ENCODE measurements at regions not wholly inside any gene's neighbourhood (a gene's known extent, or its start where the extent isn't known, plus 50 kb on each side); places are given as distances from the start of the nearest gene placed in this dataset.

DNA sequence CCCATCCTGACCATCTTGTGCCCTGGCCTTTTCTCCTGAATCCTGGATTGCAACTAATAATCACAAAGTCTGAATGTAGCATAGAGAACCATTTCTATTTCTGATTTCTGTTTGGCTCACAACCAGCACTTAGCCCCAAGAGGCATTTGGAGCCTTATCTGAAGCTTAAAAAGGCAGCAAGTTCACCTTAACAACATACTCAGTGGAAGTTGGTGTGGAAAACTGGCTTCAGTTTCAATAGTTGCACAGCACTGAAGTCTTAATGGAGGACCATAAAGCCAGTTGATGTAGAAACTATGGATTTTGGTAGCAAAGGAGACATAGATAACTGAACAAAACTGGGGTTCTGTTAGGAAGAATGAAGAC is 574.1 kb downstream of the PSAT1 start:
- no peaks in the 10 kb centered on the region for H3F3A ChIP-seq (ENCODE audit: insufficient read depth, low read length)
- H3K27ac ChIP-seq (ENCODE audit: low read length): no peak overlapping the region
- H3K36me3 ChIP-seq (replicated peaks; ENCODE audit: insufficient read depth, low read length): no peaks in the 10 kb centered on the region
- DNase-seq: no peak
- H3K4me1 ChIP-seq (ENCODE audit: low read length): no peaks in the 10 kb centered on the region
- no peaks in the 10 kb centered on the region for H3K79me2 ChIP-seq (ENCODE audit: low read length)
- no peak overlapping the region for H3K4me3 ChIP-seq (ENCODE audit: low read length)
- H3K9me2 ChIP-seq (replicated peaks; ENCODE audit: insufficient read depth, low read length): no peaks in the 10 kb centered on the region
- no peak overlapping the region for H3K9ac ChIP-seq (ENCODE audit: low read length)
- H2AFZ ChIP-seq (ENCODE audit: low read length): no peak overlapping the region
- H3K27me3 ChIP-seq (replicated peaks; ENCODE audit: insufficient read depth, low read length): no peaks in the 10 kb centered on the region
- no peaks in the 10 kb centered on the region for H3K9me3 ChIP-seq (replicated peaks; ENCODE audit: insufficient read depth, low read length)
- no peak for TF ChIP-seq EZH2phosphoT487 (IDR thresholded peaks at IDR 0.05; ENCODE audit: low read length)
- H4K20me1 ChIP-seq (ENCODE audit: insufficient read depth, low read length): no peaks in the 10 kb centered on the region
- H3K4me2 ChIP-seq (ENCODE audit: low read depth, low read length): no peak overlapping the region

DNA sequence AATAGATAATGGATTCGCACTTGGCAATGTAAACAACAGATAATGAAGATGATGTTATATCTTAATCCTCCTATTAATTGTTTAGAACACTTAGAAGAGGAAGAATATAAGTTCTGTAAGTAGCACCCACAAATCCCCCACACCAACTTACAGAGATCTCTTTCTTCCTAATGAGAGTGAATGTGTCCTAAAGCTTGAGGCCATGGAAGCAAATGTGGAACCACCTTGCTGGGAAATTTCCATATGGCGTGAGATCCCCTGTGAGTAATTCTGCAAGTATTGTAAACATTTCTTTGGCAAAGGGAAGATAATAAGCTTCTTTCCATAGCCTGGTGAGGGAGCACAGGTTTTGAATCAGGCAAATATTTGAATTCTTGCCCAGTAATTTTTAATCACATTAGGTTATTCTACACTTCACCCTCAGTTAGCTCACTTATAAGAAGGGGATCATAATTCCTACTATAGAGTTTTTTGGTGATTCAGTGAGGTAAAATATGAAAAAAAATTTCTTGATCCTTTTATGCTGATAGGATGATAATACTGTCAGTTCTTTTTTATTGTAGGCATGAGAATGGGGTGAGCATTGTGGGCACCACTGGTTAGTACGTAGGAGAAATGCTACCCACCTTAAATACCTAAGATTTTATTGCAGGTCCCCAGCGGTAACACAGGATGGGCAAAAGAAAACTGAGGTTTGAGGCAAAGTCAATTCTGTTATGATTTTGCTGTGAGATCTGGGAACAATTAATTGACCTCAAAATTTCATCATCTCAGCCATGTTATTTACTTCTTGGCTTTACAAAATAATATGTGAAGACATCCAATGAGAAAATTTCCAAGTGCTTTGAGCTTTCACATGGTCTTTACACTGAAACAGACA is 574.8 kb downstream of the PSAT1 start:
- H3K4me3 ChIP-seq (ENCODE audit: low read length): no peak overlapping the region
- H2AFZ ChIP-seq (ENCODE audit: low read length): no peak overlapping the region
- TF ChIP-seq, protein P1, sequence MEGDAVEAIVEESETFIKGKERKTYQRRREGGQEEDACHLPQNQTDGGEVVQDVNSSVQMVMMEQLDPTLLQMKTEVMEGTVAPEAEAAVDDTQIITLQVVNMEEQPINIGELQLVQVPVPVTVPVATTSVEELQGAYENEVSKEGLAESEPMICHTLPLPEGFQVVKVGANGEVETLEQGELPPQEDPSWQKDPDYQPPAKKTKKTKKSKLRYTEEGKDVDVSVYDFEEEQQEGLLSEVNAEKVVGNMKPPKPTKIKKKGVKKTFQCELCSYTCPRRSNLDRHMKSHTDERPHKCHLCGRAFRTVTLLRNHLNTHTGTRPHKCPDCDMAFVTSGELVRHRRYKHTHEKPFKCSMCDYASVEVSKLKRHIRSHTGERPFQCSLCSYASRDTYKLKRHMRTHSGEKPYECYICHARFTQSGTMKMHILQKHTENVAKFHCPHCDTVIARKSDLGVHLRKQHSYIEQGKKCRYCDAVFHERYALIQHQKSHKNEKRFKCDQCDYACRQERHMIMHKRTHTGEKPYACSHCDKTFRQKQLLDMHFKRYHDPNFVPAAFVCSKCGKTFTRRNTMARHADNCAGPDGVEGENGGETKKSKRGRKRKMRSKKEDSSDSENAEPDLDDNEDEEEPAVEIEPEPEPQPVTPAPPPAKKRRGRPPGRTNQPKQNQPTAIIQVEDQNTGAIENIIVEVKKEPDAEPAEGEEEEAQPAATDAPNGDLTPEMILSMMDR (IDR thresholded peaks at IDR 0.05; ENCODE audit: low read length): no peak
- TF ChIP-seq EZH2 (optimal IDR thresholded peaks at IDR 0.05; ENCODE audit: low read depth, low read length) (no peak), EZH2phosphoT487 (IDR thresholded peaks at IDR 0.05; ENCODE audit: low read length) (no peak)

DNA sequence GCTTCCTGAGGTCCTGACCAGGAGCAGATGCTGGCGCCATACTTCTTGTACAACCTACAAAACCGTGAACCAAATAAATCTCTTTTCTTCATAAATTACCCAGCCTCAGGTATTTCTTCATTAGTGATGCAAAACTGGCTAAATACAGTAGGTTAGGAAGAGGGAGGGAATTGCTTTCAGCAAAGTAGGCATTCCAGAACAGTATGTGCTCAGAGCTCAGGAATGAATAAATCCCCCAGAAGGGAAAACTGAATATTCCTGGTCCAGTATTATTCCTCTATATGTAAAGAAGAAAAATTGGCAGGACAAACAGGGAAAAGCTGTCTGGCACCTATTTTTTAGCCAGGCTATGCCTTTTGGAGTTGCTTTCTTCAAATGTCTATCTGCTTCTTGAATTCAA is 577.1 kb downstream of the PSAT1 start:
- H4K20me1 ChIP-seq (ENCODE audit: insufficient read depth, low read length): no peaks in the 10 kb centered on the region
- H3K9me3 ChIP-seq (replicated peaks; ENCODE audit: insufficient read depth, low read length): no peaks in the 10 kb centered on the region
- H3K4me3 ChIP-seq (ENCODE audit: low read length): no peak overlapping the region
- H3K4me2 ChIP-seq (ENCODE audit: low read depth, low read length): no peak overlapping the region
- H3K9me2 ChIP-seq (replicated peaks; ENCODE audit: insufficient read depth, low read length): no peaks in the 10 kb centered on the region
- no peak overlapping the region for H3K27ac ChIP-seq (ENCODE audit: low read length)
- no peaks in the 10 kb centered on the region for H3K4me1 ChIP-seq (ENCODE audit: low read length)
- H3F3A ChIP-seq (ENCODE audit: insufficient read depth, low read length): no peaks in the 10 kb centered on the region
- H3K36me3 ChIP-seq (replicated peaks; ENCODE audit: insufficient read depth, low read length): no peaks in the 10 kb centered on the region
- no peaks in the 10 kb centered on the region for H3K79me2 ChIP-seq (ENCODE audit: low read length)
- no peak overlapping the region for H2AFZ ChIP-seq (ENCODE audit: low read length)
- no peaks in the 10 kb centered on the region for H3K27me3 ChIP-seq (replicated peaks; ENCODE audit: insufficient read depth, low read length)
- DNase-seq: no peak
- no peak overlapping the region for H3K9ac ChIP-seq (ENCODE audit: low read length)
- TF ChIP-seq EZH2phosphoT487 (IDR thresholded peaks at IDR 0.05; ENCODE audit: low read length) (no peak), EZH2 (optimal IDR thresholded peaks at IDR 0.05; ENCODE audit: low read depth, low read length) (no peak)
- TF ChIP-seq, protein P1 (IDR thresholded peaks at IDR 0.05; ENCODE audit: low read length): no peak

More for the DNA sequence above, 574.8 kb downstream of the PSAT1 start:
- H4K20me1 ChIP-seq (ENCODE audit: insufficient read depth, low read length): no peaks in the 10 kb centered on the region
- H3K9me2 ChIP-seq (replicated peaks; ENCODE audit: insufficient read depth, low read length): no peaks in the 10 kb centered on the region
- no peaks in the 10 kb centered on the region for H3K27me3 ChIP-seq (replicated peaks; ENCODE audit: insufficient read depth, low read length)
- no peak overlapping the region for H3K4me2 ChIP-seq (ENCODE audit: low read depth, low read length)
- H3K9ac ChIP-seq (ENCODE audit: low read length): no peak overlapping the region
- H3K9me3 ChIP-seq (replicated peaks; ENCODE audit: insufficient read depth, low read length): no peaks in the 10 kb centered on the region
- no peaks in the 10 kb centered on the region for H3F3A ChIP-seq (ENCODE audit: insufficient read depth, low read length)
- H3K4me1 ChIP-seq (ENCODE audit: low read length): no peaks in the 10 kb centered on the region
- H3K27ac ChIP-seq (ENCODE audit: low read length): no peak overlapping the region
- no peak for DNase-seq
- H3K36me3 ChIP-seq (replicated peaks; ENCODE audit: insufficient read depth, low read length): no peaks in the 10 kb centered on the region
- no peaks in the 10 kb centered on the region for H3K79me2 ChIP-seq (ENCODE audit: low read length)
